ENCODE measurements at regions not wholly inside any gene's neighbourhood (a gene's known extent, or its start where the extent isn't known, plus 50 kb on each side); places are given as distances from the start of the nearest gene placed in this dataset.

DNA sequence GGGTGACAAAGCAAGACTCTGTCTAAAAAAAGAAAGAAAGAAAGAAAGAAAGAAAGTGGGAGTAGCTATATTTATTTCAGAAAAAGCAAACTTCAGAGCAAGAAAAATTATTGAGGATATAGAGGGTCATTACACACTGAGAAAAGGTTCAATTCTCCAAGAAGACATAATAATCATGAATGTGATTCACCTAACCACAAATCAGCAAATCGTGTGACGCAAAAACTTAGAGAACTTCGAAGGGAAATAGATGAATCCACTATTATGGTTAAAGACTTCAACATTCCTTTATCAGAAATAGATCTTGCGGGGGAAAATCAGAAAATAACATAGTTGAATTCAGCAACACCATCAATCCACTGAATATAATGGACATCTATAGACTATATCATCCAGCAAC lies 219.3 kb upstream of the LDB2 start:
- TF ChIP-seq EZH2 (IDR thresholded peaks at IDR 0.05) (no peak), FOXP2 (optimal IDR thresholded peaks at IDR 0.05; ENCODE audit: control extremely low read depth, extremely low read length, insufficient read depth) (no peak), POLR2AphosphoS5 (IDR thresholded peaks at IDR 0.05; ENCODE audit: borderline replicate concordance, low read depth, low read length) (no peak)

Measured in SK-N-MC (cell line).